Omental fat pad (tissue), 3 donors: ENCODE measurements at regions not wholly inside any gene's neighbourhood (a gene's known extent, or its start where the extent isn't known, plus 50 kb on each side); places are given as distances from the start of the nearest gene placed in this dataset.
A peak's percentile ranks its signal among the peaks of the same experiment; 100 is the strongest.
"Not testable (repeated sequence)": the region's sequence is repeated elsewhere in the genome, so short reads cannot be mapped to it uniquely, and the experiment has no call there.

Source experiments
- ATAC-seq: fragments of 150-250 bp; one replicate; pipeline ENCODE4 v1.9.1; 2016; ENCODE audit warnings: mild to moderate bottlenecking, moderate library complexity; ENCODE audit not compliant: low FRiP score
- DNase-seq: peaks from one replicate; pipeline ENCODE4 v3.0.0-alpha.2; 2019; ENCODE audit warnings: low spot score
- CTCF ChIP-seq, 3 donors: fragments of 450-650 bp; IDR thresholded peaks; one replicate each; pipeline ENCODE4 v1.5.1; 2016 to 2017; ENCODE audit warnings: antibody characterized with exemption in 3 of 3, mild to moderate bottlenecking in 3 of 3, moderate library complexity in 2 of 3

- ATAC-seq, result no peak
- DNase-seq, result no peak
- no peak for TF ChIP-seq CTCF (IDR thresholded peaks at IDR 0.05)
Measured at GRCh38 chr16:16923479-16923878, 544.5 kb downstream of the NPIPA7 start.

DNA sequence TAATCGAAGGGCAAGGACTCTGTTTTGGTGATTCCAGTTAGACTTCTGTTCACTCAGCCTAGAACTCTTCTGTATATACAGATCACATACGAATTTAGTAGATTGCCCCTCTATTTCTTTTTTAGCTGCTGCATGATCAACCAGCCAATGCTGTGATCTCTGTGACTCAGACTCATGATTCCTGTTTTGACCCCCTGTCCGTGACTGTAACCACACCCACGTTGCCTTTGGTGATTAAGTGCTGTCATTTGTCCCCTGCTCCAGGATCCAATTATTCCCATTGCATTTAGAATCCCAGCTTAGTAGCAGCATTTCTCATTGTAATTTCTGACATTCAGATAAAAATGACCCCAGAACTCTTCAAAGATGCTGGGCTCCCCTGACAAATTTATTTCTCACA is 545.7 kb downstream of the NPIPA7 start:
- ATAC-seq (no peak), DNase-seq (no peak)
- TF ChIP-seq CTCF (IDR thresholded peaks at IDR 0.05), result no peak

- ATAC-seq (no peak), DNase-seq (no peak)
- no peak for TF ChIP-seq CTCF (IDR thresholded peaks at IDR 0.05)
Measured at GRCh38 chr16:16925432-16925831, 545.3 kb downstream of the XYLT1 start.

DNA sequence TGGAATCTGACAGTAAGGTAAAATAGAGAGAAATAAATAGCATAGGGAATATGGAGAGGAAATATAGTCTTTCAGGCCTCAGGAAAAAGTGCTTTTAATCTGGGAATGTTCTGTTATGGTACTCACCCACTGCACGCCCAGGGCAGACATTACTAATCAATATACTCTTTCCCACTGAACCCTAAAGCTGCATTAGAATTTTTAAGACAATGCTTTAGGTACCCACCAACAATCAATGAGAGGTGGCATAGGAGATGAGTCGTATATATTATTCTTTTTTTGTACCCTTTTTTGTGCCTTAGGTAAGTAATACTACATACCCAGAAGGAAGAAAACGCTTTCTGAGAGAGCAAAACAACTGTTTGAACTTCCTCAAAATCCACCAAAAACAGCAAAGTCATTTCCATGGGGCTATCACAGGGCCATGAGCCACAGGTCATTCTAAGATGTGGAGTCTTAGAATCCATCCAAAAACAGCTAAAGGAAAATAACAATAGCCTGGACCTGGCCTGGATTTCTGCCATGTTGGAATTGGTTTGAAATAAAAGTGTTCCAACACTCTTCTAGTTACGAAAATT is 542.1 kb downstream of the XYLT1 start:
- DNase-seq, result no peak
- no peak for TF ChIP-seq CTCF (IDR thresholded peaks at IDR 0.05)
- ATAC-seq, result no peak

GRCh38 chr16:16930309-16931000 is 540.3 kb downstream of the XYLT1 start:
- ATAC-seq (peak; percentile 80), DNase-seq (no peak)
- no peak for TF ChIP-seq CTCF (IDR thresholded peaks at IDR 0.05)

- ATAC-seq (no peak), DNase-seq (no peak)
- no peak for TF ChIP-seq CTCF (IDR thresholded peaks at IDR 0.05)
Measured at GRCh38 chr16:16933861-16934260, 536.9 kb downstream of the XYLT1 start.

DNA sequence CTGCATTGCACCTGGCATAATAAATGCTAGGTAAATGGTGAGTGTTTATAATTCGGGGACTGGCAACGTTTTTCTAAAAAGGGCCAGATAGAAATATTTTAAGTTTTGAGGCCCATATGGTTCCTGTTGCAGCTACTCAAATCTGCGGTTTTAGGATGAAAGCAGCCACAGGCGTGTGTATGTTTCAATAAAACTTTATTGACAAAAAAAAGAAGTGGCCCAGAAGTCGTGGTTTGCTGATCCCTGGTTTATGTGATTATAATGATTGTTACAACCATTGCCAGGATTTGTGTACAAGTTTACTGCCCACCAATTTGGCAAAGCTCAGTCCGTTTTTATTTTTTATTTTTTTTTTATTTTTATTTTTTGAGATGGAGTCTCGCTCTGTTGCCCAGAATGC is 536.1 kb downstream of the XYLT1 start:
- no peak for TF ChIP-seq CTCF (IDR thresholded peaks at IDR 0.05)
- DNase-seq, result no peak
- no peak for ATAC-seq

- not testable (repeated sequence) for DNase-seq, ATAC-seq
Measured at GRCh38 chr16:16935909-16936308, 534.9 kb downstream of the XYLT1 start.
